Fibroblast of the aortic adventitia (primary cell): ENCODE measurements at regions not wholly inside any gene's neighbourhood (a gene's known extent, or its start where the extent isn't known, plus 50 kb on each side); places are given as distances from the start of the nearest gene placed in this dataset.

ENCODE experiments used
- DNase-seq: peaks from one replicate; pipeline ENCODE4 v3.0.0-alpha.2; 2010; ENCODE audit warnings: low read depth
- H3K4me3 ChIP-seq: 2 replicates; pipeline ENCODE4 v1.5.1; 2011; ENCODE audit warnings: low read depth, mild to moderate bottlenecking, control low read depth, low read length, moderate library complexity
- TF ChIP-seq, protein P1 (sequence below): IDR thresholded peaks from 2 replicates; pipeline ENCODE4 v1.5.1; 2011; ENCODE audit warnings: mild to moderate bottlenecking, low read length, control low read depth, inconsistent platforms; ENCODE audit not compliant: insufficient read depth

DNA sequence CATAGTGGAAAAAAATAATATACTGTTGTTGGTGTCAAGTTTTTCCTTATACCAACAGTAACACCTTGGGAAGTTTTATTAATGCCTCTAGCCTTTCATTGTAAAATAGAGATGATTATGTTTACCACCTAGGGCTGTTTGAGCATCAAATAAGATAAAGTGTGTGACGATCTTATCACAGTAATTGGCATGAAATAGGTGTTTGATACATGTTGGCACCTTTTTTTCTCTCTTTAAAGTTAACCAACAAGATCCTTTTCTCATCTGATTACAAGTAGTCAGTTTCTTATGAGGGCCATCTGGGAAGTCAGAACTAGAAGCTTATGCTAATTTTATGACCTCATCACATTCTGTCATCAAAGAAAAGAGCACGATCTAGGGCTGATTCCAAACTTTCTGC lies 669.5 kb downstream of the CCSER2 start:
- TF ChIP-seq, protein P1, sequence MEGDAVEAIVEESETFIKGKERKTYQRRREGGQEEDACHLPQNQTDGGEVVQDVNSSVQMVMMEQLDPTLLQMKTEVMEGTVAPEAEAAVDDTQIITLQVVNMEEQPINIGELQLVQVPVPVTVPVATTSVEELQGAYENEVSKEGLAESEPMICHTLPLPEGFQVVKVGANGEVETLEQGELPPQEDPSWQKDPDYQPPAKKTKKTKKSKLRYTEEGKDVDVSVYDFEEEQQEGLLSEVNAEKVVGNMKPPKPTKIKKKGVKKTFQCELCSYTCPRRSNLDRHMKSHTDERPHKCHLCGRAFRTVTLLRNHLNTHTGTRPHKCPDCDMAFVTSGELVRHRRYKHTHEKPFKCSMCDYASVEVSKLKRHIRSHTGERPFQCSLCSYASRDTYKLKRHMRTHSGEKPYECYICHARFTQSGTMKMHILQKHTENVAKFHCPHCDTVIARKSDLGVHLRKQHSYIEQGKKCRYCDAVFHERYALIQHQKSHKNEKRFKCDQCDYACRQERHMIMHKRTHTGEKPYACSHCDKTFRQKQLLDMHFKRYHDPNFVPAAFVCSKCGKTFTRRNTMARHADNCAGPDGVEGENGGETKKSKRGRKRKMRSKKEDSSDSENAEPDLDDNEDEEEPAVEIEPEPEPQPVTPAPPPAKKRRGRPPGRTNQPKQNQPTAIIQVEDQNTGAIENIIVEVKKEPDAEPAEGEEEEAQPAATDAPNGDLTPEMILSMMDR, result no peak
- DNase-seq, result no peak
- H3K4me3 ChIP-seq, result no peak overlapping the region

DNA sequence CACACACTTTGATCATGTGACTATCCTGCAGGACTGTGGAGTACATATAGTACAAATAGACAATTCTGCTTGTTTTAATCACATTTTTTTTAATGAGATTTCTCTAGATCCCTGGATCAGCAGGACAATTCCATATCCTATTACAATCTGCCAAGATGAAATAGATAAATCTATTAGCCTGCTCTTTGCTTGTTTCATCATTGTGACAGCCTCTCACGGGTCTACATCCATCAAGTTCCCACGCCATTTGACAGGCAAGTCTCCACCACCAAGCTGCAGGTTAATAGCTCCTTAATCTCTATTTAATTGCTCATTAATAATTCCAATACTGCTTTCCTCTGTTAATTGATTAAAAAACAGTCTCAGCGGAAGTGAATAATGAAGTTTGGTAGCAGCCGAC lies 671.5 kb downstream of the CCSER2 start:
- TF ChIP-seq, protein P1, result no peak
- H3K4me3 ChIP-seq, result no peak overlapping the region
- DNase-seq, result no peak

GRCh38 chr10:85003083-85003482 lies 674.7 kb downstream of the CCSER2 start:
- TF ChIP-seq, protein P1, result no peak
- H3K4me3 ChIP-seq, result no peak overlapping the region
- no peak for DNase-seq

DNA sequence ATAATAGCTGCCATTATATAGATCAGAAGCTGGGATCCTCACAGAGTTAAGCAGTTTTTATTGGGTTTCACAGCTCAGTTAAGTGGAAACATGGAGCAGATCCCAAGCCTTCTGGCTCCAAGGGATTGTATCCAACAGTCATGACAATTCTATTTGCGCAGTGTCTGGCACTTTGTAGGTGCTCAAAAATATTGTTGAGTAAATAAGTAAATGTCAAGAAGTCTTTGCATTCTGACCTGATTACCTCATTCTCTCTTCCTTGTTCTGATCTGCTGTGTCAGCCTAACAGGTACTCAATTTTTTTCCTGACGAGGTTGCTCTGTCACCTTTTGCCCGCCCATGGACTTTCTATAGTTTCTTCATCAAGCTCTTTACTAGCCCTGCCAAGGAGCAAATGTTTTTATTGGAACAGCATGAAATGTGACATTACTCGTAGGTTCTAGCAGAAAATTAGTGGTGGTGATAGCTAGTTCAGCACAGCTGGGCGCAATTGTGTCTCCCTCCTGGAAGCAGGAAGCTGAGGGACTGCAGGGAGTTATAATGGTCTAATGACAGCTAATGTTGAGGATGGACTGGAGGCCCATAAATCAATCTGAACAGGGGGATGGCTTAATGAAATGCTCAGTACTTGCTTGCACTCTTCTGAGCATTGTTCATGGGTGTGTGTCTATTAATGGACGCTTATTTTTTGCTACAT lies 680.2 kb downstream of the CCSER2 start:
- TF ChIP-seq, protein P1, result no peak
- H3K4me3 ChIP-seq, result no peak overlapping the region
- no peak for DNase-seq

DNA sequence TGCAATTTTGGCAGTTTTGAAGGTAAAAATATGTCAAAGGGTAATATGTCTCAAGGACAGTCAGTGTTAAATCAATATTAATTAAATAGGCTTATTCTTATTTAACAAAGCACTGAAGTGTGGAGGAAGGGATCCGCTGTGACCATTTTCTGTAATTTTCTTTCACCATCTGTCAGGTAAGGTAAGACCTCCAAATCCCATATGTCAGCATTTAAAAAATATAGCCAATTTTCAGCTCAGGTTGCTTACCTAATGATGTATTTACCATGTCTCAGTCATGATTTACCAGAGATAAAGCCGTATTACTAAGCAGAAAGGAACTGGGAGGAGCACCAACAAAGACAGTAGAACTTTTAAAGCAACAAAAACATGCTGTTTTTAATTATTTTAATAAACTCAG lies 683.9 kb downstream of the CCSER2 start:
- no peak for DNase-seq
- TF ChIP-seq, protein P1, result no peak
- no peak overlapping the region for H3K4me3 ChIP-seq

DNA sequence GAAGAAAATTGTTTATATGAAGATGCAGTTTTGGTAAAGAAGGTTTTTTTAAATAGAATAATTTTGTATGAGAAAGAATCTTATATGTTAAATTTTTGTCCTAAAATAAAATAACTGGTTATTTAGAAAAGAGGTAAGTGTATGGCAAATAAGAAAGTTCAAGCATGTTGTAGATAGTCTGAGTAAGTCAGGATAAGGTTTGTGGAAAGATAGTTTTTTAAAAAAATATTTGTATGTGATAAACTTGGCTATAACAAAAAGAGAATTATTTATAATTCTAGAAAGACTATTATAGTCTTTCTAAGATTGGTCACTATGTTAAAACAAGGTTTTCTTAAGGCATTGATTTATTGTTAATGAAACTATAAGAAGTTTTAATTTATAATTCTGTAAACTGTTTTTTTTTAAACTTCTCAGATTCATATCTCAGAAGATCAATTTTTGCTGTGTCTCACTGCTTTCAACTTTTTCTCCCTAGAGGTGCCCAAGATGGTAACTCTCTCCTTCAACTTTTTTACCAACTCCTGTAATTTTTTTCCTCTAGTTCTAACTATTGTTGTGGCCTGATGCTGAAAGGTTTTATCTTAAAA lies 698.6 kb downstream of the CCSER2 start:
- TF ChIP-seq, protein P1, result no peak
- H3K4me3 ChIP-seq, result no peak overlapping the region
- DNase-seq, result no peak
